GM23338 (cell line): ENCODE measurements at regions not wholly inside any gene's neighbourhood (a gene's known extent, or its start where the extent isn't known, plus 50 kb on each side); places are given as distances from the start of the nearest gene placed in this dataset.

Experiments used
- ATAC-seq: fragments of 200-7000 bp; cut with Tn5 transposase; 3 replicates; pipeline ENCODE4 v1.9.1; 2020
- DNase-seq: peaks from one replicate; pipeline ENCODE4 v3.0.0-alpha.2; 2015; ENCODE audit warnings: low spot score
- H2AFZ ChIP-seq: fragments of 200-600 bp; sonication (generic); 2 replicates; pipeline ENCODE4 v1.8.0; 2016; ENCODE audit warnings: antibody characterized with exemption, mild to moderate bottlenecking, moderate library complexity
- H3F3A ChIP-seq: fragments of 200-600 bp; sonication (generic); replicated peaks from 2 replicates; pipeline ENCODE4 v1.8.0; 2017; ENCODE audit warnings: antibody characterized with exemption, mixed run types, low read depth
- H3K27ac ChIP-seq: fragments of 200-600 bp; sonication (generic); 2 replicates; pipeline ENCODE4 v1.6.1; 2016; ENCODE audit warnings: low read depth
- H3K27me3 ChIP-seq: fragments of 200-600 bp; sonication (generic); 2 replicates; pipeline ENCODE4 v1.8.0; 2016; ENCODE audit warnings: mild to moderate bottlenecking, mixed run types, moderate library complexity; ENCODE audit not compliant: insufficient read depth
- H3K36me3 ChIP-seq: fragments of 200-600 bp; sonication (generic); 2 replicates; pipeline ENCODE4 v1.8.0; 2016; ENCODE audit warnings: mild to moderate bottlenecking; ENCODE audit not compliant: insufficient read depth
- H3K4me1 ChIP-seq: fragments of 200-600 bp; sonication (generic); 2 replicates; pipeline ENCODE4 v1.8.0; 2016; ENCODE audit warnings: mild to moderate bottlenecking, moderate library complexity; ENCODE audit not compliant: insufficient read depth
- H3K4me2 ChIP-seq: fragments of 200-600 bp; sonication (generic); 2 replicates; pipeline ENCODE4 v1.7.1; 2017; ENCODE audit warnings: mixed run types
- H3K4me3 ChIP-seq: fragments of 200-600 bp; sonication (generic); 2 replicates; pipeline ENCODE4 v1.6.1; 2016; ENCODE audit warnings: mixed run types
- H3K79me2 ChIP-seq: fragments of 200-600 bp; sonication (generic); replicated peaks from 2 replicates; pipeline ENCODE4 v1.8.0; 2017; ENCODE audit warnings: mild to moderate bottlenecking; ENCODE audit not compliant: insufficient read depth
- H3K9me2 ChIP-seq: fragments of 200-600 bp; sonication (generic); 2 replicates; pipeline ENCODE4 v1.8.0; 2017; ENCODE audit not compliant: insufficient read depth
- H4K20me1 ChIP-seq: fragments of 200-600 bp; sonication (generic); replicated peaks from 2 replicates; pipeline ENCODE4 v1.8.0; 2017; ENCODE audit warnings: mild to moderate bottlenecking; ENCODE audit not compliant: insufficient read depth
- H3K27ac Mint-ChIP-seq: 2 replicates; pipeline ENCODE4 v1.8.0; 2020; ENCODE audit warnings: inconsistent platforms, mild to moderate bottlenecking, moderate library complexity, mixed read lengths
- H3K27me3 Mint-ChIP-seq: 3 replicates; pipeline ENCODE4 v1.8.0; 2022; ENCODE audit warnings: low read depth, mild to moderate bottlenecking, moderate library complexity, mixed read lengths, inconsistent platforms; ENCODE audit not compliant: insufficient read depth, poor library complexity
- H3K36me3 Mint-ChIP-seq: 3 replicates; pipeline ENCODE4 v1.8.0; 2021; ENCODE audit warnings: low read depth, mild to moderate bottlenecking, inconsistent platforms, moderate library complexity, mixed read lengths
- H3K4me1 Mint-ChIP-seq: 3 replicates; pipeline ENCODE4 v1.8.0; 2020; ENCODE audit warnings: mild to moderate bottlenecking, inconsistent platforms, mixed read lengths
- H3K4me3 Mint-ChIP-seq: 3 replicates; pipeline ENCODE4 v1.8.0; 2021; ENCODE audit warnings: moderate library complexity, mild to moderate bottlenecking, inconsistent platforms, mixed read lengths
- H3K9me3 Mint-ChIP-seq: 3 replicates; pipeline ENCODE4 v1.8.0; 2020; ENCODE audit warnings: moderate library complexity, mild to moderate bottlenecking, inconsistent platforms, mixed read lengths
- CREB1 ChIP-seq: fragments of 250-450 bp; sonication (Bioruptor Pico); IDR thresholded peaks from 2 replicates; pipeline ENCODE4 v1.5.0; 2020; ENCODE audit warnings: low read depth, mild to moderate bottlenecking, moderate library complexity
- CTCF ChIP-seq, 2 experiments: fragments of 200-600 bp in 1 of 2; sonication (generic) in 1 of 2; conservative IDR thresholded peaks; 2 replicates each; pipeline versions ENCODE4 v1.5.1 to v1.6.1; 2016 to 2017; ENCODE audit warnings: antibody characterized with exemption in 2 of 2, low read depth in 2 of 2, mild to moderate bottlenecking in 2 of 2, moderate library complexity in 1 of 2
- ETS1 ChIP-seq: IDR thresholded peaks from 2 replicates; pipeline ENCODE4 v1.6.1; 2016; ENCODE audit warnings: antibody characterized with exemption
- EZH2 ChIP-seq: fragments of 200-600 bp; sonication (generic); IDR thresholded peaks from one replicate; pipeline ENCODE4 v1.8.0; 2017; ENCODE audit warnings: antibody characterized with exemption, mild to moderate bottlenecking, low read depth; ENCODE audit not compliant: unreplicated experiment
- EZH2phosphoT487 ChIP-seq: fragments of 200-600 bp; sonication (generic); IDR thresholded peaks from one replicate; pipeline ENCODE4 v1.8.1; 2018; ENCODE audit warnings: antibody characterized with exemption; ENCODE audit not compliant: unreplicated experiment
- JUNB ChIP-seq: IDR thresholded peaks from one replicate; pipeline ENCODE4 v1.6.1; 2016; ENCODE audit warnings: antibody characterized with exemption; ENCODE audit not compliant: unreplicated experiment
- NANOG ChIP-seq: IDR thresholded peaks from 2 replicates; pipeline ENCODE4 v1.6.1; 2016; ENCODE audit warnings: antibody characterized with exemption, borderline replicate concordance
- POLR2AphosphoS5 ChIP-seq: IDR thresholded peaks from 2 replicates; pipeline ENCODE4 v1.6.1; 2016; ENCODE audit warnings: antibody characterized with exemption, low read depth
- REST ChIP-seq: IDR thresholded peaks from one replicate; pipeline ENCODE4 v1.6.1; 2018; ENCODE audit warnings: antibody characterized with exemption; ENCODE audit not compliant: unreplicated experiment
- STAT1 ChIP-seq: IDR thresholded peaks from one replicate; pipeline ENCODE4 v1.6.1; 2016; ENCODE audit warnings: antibody characterized with exemption; ENCODE audit not compliant: unreplicated experiment
- ZNF114 ChIP-seq: fragments of 250-450 bp; sonication (Bioruptor Pico); IDR thresholded peaks from 2 replicates; pipeline ENCODE4 v1.5.0; 2020; ENCODE audit warnings: mild to moderate bottlenecking, moderate library complexity
- ZNF331 ChIP-seq: fragments of 250-450 bp; sonication (Bioruptor Pico); IDR thresholded peaks from 2 replicates; pipeline ENCODE4 v1.5.0; 2020; ENCODE audit warnings: low read depth, mild to moderate bottlenecking, moderate library complexity
- ZNF462 ChIP-seq: fragments of 250-450 bp; sonication (Bioruptor Pico); IDR thresholded peaks from 2 replicates; pipeline ENCODE4 v1.5.0; 2020; ENCODE audit warnings: mild to moderate bottlenecking, moderate library complexity

GRCh38 chr4:138616775-138617174 lies 374.6 kb upstream of the SLC7A11 start:
- H3K4me3 Mint-ChIP-seq, result no peak overlapping the region

More at GRCh38 chr4:138616775-138617174, 374.6 kb upstream of the SLC7A11 start:
- H3K27ac Mint-ChIP-seq, result no peak overlapping the region
- peaks cover 28% of the 10 kb centered on the region for H3K9me3 Mint-ChIP-seq
- H3K36me3 Mint-ChIP-seq, result peaks cover 39% of the 10 kb centered on the region
- DNase-seq (no peak), ATAC-seq (no peak)
- Histone ChIP-seq H3K79me2 (no peaks in the 10 kb centered on the region), H3K4me1 (peaks cover 34% of the 10 kb centered on the region), H3K4me3 (no peak overlapping the region), H3K4me2 (no peak overlapping the region), H3K9me2 (no peaks in the 10 kb centered on the region; the same call in 1 of the 2 replicates), H2AFZ (no peak overlapping the region), H3K27ac (no peak overlapping the region), H4K20me1 (no peaks in the 10 kb centered on the region), H3K36me3 (peaks cover 7% of the 10 kb centered on the region; the same call in 1 of the 2 replicates), H3K27me3 (no peaks in the 10 kb centered on the region), H3F3A (no peaks in the 10 kb centered on the region)
- H3K4me1 Mint-ChIP-seq, result peaks cover 28% of the 10 kb centered on the region
- TF ChIP-seq STAT1 (no peak), POLR2AphosphoS5 (no peak), NANOG (no peak), EZH2phosphoT487 (no peak), ZNF114 (CRISPR knock-in tag) (no peak), ZNF331 (CRISPR knock-in tag) (no peak), CREB1 (CRISPR knock-in tag) (no peak), CTCF (conservative IDR thresholded peaks at IDR 0.05; ENCODE audit: low read depth in 2 of 2) (no peak), EZH2 (no peak), REST (no peak), ZNF462 (CRISPR knock-in tag) (no peak), ETS1 (no peak), JUNB (no peak)
- H3K27me3 Mint-ChIP-seq, result peaks cover 1% of the 10 kb centered on the region
